ENCODE measurements at regions not wholly inside any gene's neighbourhood (a gene's known extent, or its start where the extent isn't known, plus 50 kb on each side); places are given as distances from the start of the nearest gene placed in this dataset.

DNA sequence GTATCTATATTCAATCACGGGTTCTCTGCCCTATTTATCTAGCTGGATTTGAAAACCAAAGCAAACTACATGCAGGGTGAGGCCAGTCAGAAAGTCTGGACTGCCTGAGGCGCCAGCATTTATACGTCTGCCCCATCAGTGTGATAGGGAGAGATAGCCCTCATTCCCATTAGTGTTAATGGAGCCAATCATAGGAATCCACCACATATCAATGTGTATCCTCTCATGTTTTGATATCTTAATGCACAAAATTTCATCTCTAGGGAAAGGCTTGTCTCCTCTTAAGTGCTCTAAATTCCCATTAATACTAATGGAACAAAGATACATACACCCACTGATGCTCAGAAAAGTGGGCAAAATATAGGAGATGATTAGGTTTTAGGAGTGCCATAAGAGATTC is 376.2 kb downstream of the BTBD3 start:
- TF ChIP-seq, protein P1, sequence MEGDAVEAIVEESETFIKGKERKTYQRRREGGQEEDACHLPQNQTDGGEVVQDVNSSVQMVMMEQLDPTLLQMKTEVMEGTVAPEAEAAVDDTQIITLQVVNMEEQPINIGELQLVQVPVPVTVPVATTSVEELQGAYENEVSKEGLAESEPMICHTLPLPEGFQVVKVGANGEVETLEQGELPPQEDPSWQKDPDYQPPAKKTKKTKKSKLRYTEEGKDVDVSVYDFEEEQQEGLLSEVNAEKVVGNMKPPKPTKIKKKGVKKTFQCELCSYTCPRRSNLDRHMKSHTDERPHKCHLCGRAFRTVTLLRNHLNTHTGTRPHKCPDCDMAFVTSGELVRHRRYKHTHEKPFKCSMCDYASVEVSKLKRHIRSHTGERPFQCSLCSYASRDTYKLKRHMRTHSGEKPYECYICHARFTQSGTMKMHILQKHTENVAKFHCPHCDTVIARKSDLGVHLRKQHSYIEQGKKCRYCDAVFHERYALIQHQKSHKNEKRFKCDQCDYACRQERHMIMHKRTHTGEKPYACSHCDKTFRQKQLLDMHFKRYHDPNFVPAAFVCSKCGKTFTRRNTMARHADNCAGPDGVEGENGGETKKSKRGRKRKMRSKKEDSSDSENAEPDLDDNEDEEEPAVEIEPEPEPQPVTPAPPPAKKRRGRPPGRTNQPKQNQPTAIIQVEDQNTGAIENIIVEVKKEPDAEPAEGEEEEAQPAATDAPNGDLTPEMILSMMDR (IDR thresholded peaks at IDR 0.05) = no peak
- no peak for TF ChIP-seq POLR2A (IDR thresholded peaks at IDR 0.05)
